Endometrium (tissue), 2 donors: ENCODE measurements at regions not wholly inside any gene's neighbourhood (a gene's known extent, or its start where the extent isn't known, plus 50 kb on each side); places are given as distances from the start of the nearest gene placed in this dataset.

Source experiments
- FAIRE-seq: peaks from 2 replicates; lab custom pipeline; 2012; peaks lifted over from hg19 to GRCh38; lab: Jason Lieb, UNC
- donor health status: control.
- donor health status: control.

- FAIRE-seq: no peak
Observed at GRCh38 chr2:6068429-6068828, 376.2 kb downstream of the SOX11 start.

DNA sequence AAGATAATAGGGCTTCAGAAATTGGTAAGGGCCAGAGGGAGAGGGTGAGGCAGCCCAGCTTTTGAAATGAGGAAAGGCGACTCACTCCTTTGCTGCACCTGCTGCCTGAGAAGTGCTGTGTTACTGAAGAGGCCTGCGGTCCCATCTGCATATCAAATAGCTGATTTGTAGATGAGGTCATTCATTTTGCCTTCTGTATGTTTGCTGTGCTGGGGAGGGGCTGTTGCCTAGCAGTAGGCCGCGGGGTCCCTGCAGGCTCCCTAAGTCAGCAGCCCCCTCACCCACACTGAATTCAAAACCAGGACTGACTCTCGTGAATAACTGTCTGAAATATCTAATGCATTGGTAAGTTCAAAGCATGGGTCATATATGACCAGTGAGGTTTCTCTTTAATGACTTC, 377.2 kb downstream of the SOX11 start:
- no peak for FAIRE-seq

DNA sequence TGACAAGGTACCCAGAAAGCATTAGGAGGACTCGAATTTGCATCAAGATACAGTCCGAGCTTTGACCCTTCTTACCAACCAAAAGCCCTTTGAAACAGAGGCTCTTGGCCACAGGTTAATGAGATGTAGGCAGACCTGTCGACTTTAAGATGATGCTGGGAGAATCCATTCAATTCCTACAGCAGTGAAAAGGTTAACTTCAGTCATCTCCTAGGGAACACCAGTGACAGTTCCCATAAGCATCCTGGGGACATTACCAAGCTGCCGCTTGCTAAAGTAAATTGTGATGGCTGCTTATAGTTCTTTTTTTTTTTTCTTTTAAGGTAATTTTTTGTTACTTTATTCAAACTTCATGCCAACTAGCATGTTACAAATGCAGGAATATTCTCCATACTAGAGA, 379.3 kb downstream of the SOX11 start:
- FAIRE-seq: no peak

- no peak for FAIRE-seq
Observed at GRCh38 chr2:6072276-6072675, 380.1 kb downstream of the SOX11 start.

- no peak for FAIRE-seq
Observed at GRCh38 chr2:6072768-6073167, 380.6 kb downstream of the SOX11 start.

GRCh38 chr2:6073191-6074088, 381.3 kb downstream of the SOX11 start:
- FAIRE-seq: no peak

DNA sequence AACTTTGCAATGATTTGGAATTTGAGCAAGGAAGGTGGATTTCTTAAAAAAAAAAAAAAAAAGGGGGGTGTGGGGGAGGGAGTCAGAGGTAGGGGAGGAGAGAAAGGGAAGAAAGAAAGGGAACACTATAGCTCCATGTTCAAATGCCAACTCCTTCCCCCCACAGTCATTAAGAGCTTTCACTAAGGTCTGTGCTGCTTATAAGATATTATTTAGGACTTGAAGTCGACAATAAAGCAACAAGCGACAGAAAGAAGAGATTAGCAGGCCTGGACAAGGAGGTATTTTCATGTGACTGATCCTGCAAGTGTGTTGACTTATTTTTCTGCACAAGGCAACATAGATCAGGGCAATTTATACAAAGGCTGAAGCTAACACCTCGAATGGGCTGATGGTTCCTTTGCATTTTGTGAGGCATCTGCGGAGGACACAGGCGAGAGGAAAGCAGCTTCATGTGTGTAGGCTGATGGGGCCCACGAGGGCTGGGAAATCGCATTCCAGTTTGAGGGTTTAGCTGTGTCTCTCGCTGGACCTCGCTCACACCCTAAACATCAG, 382.0 kb downstream of the SOX11 start:
- FAIRE-seq: no peak

DNA sequence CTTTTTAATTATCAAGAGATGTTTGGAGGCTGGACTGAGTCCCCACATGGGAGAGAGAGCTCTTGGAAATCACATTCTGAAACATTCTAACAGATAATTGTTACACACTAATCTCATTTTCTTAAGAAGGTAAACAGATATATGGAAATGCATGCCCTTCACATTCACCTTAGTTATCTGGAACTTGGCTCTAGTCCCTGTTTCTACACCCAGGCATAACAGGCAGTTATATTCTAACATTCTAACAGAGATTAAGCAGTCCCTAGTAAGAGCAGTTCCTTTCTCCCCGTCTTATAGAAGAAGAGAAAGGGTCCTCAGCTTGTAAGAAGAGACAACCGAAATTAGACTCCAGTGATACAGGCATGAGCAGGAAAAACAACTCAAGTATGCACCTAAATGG, 385.4 kb downstream of the SOX11 start:
- no peak for FAIRE-seq

- FAIRE-seq: no peak
Observed at GRCh38 chr2:6078414-6078813, 386.2 kb downstream of the SOX11 start.

- FAIRE-seq: no peak
Observed at GRCh38 chr2:6079405-6079804, 387.2 kb downstream of the SOX11 start.

DNA sequence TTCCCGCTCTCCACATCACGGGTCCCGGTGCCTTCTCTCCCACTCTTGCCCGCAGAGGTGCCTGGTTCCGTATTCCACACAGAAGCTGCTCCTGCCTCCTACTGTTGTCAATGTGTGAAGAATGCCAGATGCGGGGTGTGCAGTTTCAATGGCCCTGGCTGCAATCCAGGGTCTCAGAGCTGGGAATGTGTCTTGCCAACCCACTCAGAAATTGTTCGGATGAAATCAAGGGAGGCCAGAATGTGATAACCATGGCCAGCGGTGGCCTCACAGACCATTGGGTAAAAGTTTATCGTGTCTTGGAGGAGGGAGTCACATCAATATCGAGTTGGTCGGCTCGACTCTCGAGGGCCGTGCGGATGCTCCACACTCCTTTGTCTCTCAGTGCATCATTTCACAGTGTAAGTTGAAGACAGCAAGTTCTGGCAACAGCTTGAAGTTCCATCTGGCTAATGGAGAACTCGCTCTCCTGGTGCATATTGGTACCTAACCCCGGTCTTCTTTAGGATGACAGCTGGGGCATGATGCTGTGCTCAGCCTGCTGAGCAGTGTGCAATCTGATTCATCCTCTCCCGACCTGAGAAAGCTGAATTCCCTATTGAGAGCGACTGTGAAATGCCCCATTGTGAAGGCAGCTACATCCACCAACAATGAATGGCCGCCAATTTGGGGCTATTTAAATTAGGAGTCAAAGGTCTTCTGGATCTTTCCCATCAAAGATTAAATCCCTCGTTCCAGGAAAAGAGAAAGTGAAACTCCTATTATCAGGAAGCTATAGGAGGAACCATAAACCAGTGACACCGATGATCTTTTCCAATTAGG, 389.0 kb downstream of the SOX11 start:
- FAIRE-seq: no peak

DNA sequence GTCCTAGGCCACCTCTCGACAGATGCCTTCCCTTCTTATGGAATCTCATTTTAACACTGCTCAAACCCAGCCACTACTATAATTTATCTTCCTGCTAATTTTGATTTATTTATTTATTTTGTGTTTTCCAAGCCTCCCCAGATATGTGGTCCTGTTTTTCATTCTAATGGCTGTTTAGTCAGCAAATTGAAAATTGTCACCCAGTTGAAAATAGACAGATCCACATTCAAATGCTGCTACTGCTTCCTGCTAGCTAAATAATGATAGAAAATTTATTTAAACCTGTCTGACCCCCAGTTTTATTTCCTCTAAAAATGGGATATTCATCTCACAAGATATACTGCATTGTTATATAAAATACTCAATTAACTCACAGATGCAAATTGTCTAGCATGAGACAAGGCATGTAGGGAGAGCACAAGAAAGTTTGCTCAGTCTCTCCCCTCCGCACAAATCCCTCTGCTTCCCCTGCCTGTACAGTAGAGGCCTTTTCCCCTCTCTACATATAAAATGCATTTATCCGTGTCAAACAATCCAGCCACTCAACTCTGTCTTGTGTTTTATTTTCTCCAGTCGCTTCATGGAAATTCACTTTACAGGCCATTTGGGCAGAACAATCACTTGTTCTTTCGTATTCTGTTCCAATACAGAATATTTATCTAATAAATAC, 389.9 kb downstream of the SOX11 start:
- FAIRE-seq: no peak

- FAIRE-seq: no peak
Observed at GRCh38 chr2:6082625-6083018, 390.4 kb downstream of the SOX11 start.

DNA sequence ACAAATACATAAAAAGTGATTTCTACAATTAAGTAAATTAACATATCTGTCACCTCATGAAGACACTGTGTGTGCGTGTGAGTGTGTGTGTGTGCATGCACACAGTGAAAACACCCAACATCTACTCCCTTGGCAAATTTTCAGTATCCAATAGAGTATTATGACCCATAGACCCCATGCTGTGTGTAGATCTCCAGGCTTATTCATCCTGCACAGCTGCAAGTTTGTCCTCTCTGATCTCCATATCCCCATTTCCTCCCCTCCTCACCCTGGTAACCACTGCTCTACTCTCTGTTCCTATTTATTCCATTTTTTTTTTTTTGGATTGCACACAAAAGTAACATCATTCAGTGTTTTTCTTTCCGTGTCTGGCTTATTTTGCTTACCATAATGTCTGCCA, 391.0 kb downstream of the SOX11 start:
- no peak for FAIRE-seq

- no peak for FAIRE-seq
Observed at GRCh38 chr2:6089474-6089873, 397.3 kb downstream of the SOX11 start.

- FAIRE-seq: no peak
Observed at GRCh38 chr2:6103372-6103771, 411.2 kb downstream of the SOX11 start.

DNA sequence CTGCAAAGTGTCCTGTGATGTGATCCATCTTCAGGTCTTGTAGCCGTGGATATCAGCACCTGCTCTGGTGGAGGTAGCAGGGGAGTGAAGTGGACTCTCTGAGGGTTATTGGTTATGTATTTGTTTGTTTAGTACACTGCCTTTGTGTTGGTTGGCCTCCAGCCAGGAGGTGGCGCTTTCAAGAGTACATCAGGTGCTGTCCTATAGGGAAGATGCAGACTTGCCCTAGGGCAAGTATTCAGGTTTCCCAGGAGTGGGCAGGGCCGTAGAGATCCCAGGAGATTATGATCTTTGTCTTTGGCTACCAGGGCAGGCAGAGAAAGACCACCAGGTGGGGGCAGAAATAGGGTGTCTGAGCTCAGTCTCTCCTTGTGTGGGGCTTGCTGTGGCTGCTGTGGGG, 411.8 kb downstream of the SOX11 start:
- FAIRE-seq: no peak

DNA sequence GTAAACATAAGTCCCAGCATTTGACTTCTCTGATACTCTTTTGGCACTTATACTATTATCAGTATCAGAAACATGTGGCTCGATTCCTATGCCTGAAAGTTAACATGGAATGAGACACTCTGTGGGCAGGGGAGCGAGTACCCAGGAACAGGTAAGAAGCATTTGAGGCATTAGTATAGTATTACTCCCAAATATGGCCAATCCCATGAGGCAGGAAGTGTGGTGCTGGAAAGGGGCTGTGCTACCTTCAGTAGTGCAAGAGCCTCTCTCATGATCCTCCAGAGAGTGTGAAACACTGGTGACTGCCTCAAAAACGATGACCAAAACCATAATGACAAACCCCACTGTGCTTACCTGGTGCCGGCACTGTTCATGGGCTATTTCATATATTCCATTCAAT, 415.1 kb downstream of the SOX11 start:
- FAIRE-seq: no peak

- FAIRE-seq: no peak
Observed at GRCh38 chr2:6109831-6110230, 417.6 kb downstream of the SOX11 start.

DNA sequence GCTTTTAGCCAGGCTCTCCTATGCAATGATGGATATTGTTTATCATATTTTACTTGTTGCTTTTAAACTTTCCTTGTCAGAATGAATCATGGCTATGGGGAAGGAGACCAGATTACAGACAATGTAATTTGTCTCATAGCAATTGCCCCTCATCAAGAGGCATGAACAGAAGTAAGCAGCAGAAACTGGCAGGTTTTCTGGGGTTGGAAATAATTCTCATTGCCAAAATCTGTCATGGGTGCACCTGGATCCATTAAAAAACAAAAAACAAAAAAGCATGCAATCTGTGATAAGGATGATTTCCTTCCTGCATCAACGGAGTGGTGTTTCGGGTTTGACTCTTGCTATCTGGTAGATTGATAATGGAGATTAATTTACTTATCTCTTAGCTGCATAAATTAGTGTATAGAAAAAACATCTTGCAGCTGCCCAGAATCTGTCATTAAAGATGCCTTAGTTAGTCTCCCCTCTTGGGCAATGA, 419.6 kb downstream of the SOX11 start:
- FAIRE-seq: no peak

DNA sequence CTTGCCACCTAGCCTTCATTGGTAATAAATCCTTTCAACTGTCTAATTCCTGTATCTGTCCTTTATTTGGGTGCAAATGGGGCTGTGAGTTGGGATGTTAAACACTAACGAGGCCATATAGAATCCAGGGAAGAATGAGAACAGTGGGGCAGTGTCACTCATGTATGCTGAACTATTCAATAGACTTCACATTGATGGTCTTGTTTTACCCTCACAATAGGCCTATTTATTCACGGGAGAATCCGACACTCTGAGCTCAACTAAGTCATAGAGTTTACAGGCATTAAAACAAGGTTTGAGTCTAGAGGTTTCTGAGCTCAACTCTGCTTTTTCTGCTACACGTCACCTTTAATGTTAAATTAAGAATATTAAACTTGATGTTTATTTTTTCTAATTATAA, 421.6 kb downstream of the SOX11 start:
- no peak for FAIRE-seq

- no peak for FAIRE-seq
Observed at GRCh38 chr2:6127718-6128117, 435.5 kb downstream of the SOX11 start.
